Stimulated activated CD4-positive, alpha-beta T cell treated with anti-CD3 and anti-CD28 coated beads, Interleukin-1b, Interleukin-23, amount 100 ng/mL, for 1 hour (primary cell): ENCODE measurements at regions not wholly inside any gene's neighbourhood (a gene's known extent, or its start where the extent isn't known, plus 50 kb on each side); places are given as distances from the start of the nearest gene placed in this dataset.
"Not testable (repeated sequence)": the region's sequence is repeated elsewhere in the genome, so short reads cannot be mapped to it uniquely, and the experiment has no call there.

Source experiments
- DNase-seq, 2 donors: peaks; one replicate each; pipeline ENCODE4 v3.0.0-alpha.2; 2020; ENCODE audit warnings: low read depth in 2 of 2

DNA sequence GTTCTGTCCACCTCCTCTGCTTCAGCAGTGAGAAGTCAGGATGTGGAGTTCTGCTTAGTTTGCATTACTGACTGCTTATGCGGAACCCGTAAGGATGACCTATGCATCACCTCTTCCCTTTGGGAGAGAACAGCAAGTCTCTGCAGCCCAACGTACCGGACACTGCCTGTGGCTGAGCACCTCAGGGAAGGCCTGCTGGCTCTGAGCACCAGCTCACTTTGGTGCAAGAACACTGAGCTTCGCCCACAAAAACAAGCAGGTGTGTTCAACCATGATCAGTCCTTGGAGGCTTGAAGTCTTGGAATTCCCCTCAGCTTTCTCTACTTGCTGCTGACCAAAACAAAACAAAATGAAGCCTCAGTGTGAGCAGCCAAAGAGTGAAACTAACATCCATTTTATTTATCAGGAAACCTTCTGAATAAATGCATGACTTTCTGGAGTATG, 52.7 kb upstream of the NCK2 start:
- no peak for DNase-seq

GRCh38 chr2:105690566-105690965, 54.1 kb upstream of the NCK2 start:
- DNase-seq = no peak

DNA sequence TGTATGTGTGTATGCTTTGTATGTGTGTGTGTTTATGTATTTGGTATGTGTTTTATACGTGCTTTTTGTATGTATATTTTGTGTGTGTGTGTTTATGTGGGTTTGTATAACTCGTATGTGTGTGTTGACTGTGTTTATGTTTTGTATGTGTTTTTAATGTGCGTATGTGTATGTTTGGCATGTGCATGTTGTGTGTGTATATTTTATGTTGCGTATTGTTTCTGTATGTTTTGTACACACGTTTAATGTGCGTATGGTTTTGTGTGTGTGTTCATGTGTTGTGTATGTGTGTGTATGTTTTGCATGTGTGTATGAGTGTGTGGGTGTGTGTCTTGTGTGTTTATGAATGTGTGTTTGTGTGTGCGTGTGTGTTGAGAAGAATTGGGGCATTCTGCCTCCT, 55.2 kb upstream of the NCK2 start:
- DNase-seq = no peak

- no peak for DNase-seq
These were observed 55.8 kb upstream of the NCK2 start for GRCh38 chr2:105688946-105689345.

DNA sequence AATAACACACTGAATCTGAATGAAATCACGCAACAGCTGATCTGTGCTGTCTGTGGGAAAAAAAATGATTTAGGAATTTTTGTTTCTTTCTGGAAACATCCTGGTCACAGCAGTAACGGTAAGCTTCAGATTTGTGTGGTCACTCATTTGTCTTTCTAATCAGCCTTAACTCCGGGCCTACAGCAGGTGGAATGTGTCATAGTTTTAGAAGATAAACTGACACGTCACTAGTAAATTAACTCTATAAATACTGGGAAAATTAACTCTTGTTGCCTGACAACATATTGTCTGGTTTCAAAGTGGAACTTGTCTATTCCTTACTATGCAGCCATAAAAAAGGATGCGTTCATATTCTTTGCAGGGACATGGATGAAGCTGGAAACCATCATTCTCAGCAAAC, 58.1 kb upstream of the NCK2 start:
- DNase-seq = no peak

GRCh38 chr2:105683011-105683492, 61.7 kb upstream of the NCK2 start:
- no peak for DNase-seq

- no peak for DNase-seq
These were observed 62.3 kb upstream of the NCK2 start for GRCh38 chr2:105682401-105682800.

- no peak for DNase-seq
These were observed 62.8 kb upstream of the NCK2 start for GRCh38 chr2:105681927-105682326.

- DNase-seq = no peak
These were observed 64.4 kb upstream of the NCK2 start for GRCh38 chr2:105680357-105680756.

- no peak for DNase-seq
These were observed 66.4 kb upstream of the NCK2 start for GRCh38 chr2:105678346-105678745.

- DNase-seq = no peak
These were observed 66.8 kb upstream of the NCK2 start for GRCh38 chr2:105677901-105678300.

GRCh38 chr2:105675841-105676240, 68.9 kb upstream of the NCK2 start:
- no peak for DNase-seq

DNA sequence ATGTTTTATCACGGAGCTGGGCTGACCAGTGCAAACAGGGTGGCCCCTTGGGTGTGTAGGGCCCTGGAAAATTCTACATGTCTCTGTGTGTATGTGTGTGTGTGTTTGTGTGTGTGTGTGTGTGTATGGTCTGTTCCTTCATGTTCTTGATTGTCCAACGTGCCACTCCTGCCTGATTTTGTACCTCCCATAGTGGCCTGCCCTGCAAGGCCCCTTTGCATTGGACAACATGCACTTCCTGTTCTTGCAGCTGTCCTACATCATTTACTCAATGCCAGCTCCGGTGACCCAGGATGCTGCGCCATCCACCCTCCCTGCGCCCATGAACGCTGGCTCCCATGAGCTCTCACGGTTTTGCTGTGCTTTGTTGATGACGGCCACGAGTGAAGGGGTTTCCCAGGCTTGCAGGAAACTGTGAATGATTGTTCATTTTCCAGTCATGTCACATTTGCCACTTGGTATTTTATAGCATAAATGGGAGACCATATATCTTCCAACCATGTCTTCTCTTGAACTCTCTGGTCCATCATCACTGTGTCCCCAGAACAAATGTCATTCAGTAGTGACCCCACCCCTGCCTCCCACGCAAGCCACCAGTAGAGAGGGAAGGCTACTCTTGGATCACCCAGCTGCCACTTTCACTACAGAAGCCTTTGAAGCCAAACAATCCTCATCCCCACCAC, 69.7 kb upstream of the NCK2 start:
- DNase-seq = no peak

DNA sequence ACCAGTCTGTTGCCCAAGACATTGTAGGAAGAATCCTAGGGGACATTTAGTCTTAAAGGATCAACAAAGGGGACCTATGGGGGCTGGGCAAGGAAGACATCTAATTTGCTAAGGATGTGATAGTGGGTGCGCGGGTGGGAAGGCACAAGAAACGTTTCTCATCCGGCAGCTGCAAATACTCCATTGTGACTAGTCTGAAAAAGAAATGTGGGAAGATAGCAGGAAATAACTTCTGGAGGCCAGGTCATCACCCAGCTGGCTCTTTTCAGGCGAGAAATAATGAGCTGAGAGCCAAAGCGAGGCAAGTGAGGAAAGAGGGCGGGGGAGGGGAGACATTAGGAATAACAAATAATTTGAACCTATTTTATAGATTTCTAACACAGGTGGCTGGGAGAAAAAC, 70.3 kb upstream of the NCK2 start:
- no peak for DNase-seq

GRCh38 chr2:105671156-105671555, 73.6 kb upstream of the NCK2 start:
- DNase-seq = no peak

DNA sequence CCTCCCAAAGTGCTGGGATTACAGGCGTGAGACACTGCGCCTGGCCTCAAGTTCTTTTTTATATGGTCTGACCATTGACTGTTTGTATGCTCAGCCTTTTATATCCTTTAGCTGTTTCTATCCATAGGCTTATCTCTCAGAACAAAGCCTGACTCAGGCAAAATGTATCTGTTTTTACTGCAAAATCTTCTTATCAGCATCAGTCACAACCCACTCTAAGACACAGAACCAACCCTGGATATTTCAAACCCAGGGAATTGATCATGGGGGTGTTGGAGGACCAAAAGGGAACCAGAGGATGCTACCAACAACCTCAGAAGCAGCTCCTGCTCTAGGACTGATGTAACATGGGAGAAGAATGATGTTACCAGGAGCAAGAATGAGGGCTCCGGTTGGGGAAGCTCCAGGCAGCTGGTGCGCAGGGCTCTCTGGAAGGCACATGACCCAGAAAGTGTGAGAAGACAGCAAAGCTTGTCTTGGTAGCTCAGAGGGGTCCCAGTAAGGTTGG, 75.3 kb upstream of the NCK2 start:
- no peak for DNase-seq

DNA sequence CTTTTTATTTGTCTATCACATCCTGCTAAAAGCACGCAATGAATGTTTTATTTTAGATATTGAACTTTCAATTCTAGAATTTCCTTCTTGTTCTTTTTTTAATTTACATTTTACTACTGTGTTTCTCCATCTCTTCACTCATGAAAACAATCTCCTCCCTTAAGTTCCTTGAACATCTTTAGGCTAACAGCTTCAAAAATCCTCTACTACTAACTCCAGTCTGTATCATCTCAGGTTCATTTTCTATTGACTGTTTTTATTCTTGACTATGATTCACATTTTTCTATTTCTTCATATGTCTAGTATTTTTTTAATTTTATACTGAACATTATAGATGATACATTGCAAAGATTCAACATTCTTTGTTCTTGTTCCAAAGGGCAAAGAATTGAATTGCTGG, 79.2 kb upstream of the NCK2 start:
- no peak for DNase-seq

GRCh38 chr2:105660489-105660888, 84.2 kb upstream of the NCK2 start:
- no peak for DNase-seq

DNA sequence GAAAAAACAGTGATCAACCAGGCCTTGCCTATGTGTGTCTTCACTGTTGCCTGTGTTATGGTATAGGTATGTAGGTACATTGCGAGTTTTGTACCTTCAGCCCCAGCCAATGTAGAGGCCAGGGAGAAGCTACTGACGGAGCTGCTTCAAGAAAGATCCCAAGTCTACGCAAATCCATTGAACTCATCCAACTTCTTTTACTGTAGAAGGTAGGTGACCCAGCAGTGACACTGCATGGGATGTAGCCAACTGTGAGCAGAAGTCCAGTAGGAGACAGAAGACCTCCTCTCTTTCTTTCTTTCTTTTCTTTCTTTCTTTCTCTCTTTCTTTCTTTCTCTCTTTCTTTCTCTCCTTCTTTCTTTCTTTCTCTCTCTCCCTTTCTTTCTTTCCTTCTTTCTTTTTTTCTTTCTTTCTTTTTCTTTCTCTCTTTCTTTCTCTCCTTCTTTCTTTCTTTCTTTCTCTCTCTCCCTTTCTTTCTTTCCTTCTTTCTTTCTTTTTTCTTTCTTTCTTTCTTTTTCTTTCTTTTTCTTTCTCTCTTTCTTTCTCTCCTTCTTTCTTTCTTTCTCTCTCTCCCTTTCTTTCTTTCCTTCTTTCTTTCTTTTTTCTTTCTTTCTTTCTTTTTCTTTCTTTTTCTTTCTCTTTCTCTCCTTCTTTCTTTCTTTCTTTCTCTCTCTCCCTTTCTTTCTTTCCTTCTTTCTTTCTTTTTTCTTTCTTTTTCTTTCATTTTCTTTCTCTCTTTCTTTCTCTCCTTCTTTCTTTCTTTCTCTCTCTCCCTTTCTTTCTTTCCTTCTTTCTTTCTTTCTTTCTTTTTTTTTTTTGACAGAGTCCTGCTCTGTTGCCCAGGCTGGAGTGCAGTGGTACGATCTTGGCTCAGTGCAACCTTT, 88.7 kb upstream of the NCK2 start:
- DNase-seq = not testable (repeated sequence)

GRCh38 chr2:105655244-105655643, 89.5 kb upstream of the NCK2 start:
- DNase-seq = no peak

DNA sequence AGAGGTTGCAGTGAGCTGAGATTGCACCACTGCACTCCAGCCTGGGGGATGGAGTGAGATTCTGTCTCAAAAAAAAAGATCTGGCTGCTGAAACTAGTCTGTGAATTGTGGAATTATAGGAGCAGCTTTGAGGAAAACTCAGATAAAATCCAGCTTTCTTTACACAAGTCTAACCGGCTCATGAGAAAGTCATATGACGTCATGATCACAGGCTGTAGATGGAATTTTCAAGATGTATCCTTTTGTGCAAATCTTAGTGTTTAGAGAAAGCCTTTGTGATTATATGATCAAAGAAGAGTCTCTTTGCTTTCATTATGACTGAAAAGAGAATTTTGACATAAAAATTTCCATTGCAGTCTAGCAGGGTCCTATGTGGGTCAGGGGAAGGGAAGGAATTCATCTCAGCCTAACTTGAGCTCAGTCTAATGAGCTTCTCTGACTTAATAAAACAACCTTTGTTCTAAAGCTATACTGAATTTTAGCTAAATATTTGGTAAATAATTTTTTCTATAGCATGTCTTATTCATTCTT, 90.2 kb upstream of the NCK2 start:
- no peak for DNase-seq

DNA sequence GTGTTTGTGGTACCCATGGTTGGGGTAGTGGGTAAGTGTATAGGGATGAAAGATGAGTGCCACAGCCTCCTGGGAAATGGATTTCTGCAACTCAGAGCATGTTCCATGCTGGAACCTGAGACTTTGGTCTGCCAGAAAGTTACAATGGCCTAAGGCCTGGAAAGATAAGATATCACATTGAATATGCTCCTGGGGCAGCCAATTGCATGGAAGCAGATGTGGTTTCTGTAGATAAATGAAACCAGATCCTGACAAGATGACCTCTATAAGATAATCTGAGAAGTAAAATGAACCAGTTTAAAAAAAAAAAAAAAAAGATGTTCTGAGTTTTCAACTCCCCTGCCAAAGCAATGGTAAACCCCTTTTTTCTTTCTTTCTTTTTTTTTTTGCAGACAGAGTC, 91.4 kb upstream of the NCK2 start:
- no peak for DNase-seq
